ENCODE measurements at regions not wholly inside any gene's neighbourhood (a gene's known extent, or its start where the extent isn't known, plus 50 kb on each side); places are given as distances from the start of the nearest gene placed in this dataset.
A peak's percentile ranks its signal among the peaks of the same experiment; 100 is the strongest.

- ChIA-PET POLR2A (no interaction called here), CTCF (no interaction called here)
- no peak for DNase-seq (ENCODE audit: low read depth)
- H3K4me3 ChIP-seq (ENCODE audit: low read depth, low read length) = no peak overlapping the region
- no peak for TF ChIP-seq CTCF (IDR thresholded peaks at IDR 0.05; ENCODE audit: insufficient read depth, low read depth, low read length)
- H3K36me3 ChIP-seq (ENCODE audit: control insufficient read depth, insufficient read depth, low read length) = no peaks in the 10 kb centered on the region
- no peaks in the 10 kb centered on the region for H3K27me3 ChIP-seq (ENCODE audit: control insufficient read depth, insufficient read depth, low read length)
Measured at GRCh38 chr16:17926461-17926860, 410.1 kb downstream of the NPIPA8 start.

GRCh38 chr16:17925761-17926160 is 410.8 kb downstream of the NPIPA8 start:
- ChIA-PET CTCF (no interaction called here), POLR2A (interaction anchor here (0.7 kb wide), 1 partner anchor 89 kb away, joined by 3 read pairs; no protein-coding TSS in a partner anchor)
- no peak overlapping the region for H3K4me3 ChIP-seq (ENCODE audit: low read depth, low read length)
- no peak for DNase-seq (ENCODE audit: low read depth)
- H3K36me3 ChIP-seq (ENCODE audit: control insufficient read depth, insufficient read depth, low read length) = no peaks in the 10 kb centered on the region
- H3K27me3 ChIP-seq (ENCODE audit: control insufficient read depth, insufficient read depth, low read length) = no peaks in the 10 kb centered on the region
- no peak for TF ChIP-seq CTCF (IDR thresholded peaks at IDR 0.05; ENCODE audit: insufficient read depth, low read depth, low read length)

GRCh38 chr16:17921357-17921978 is 415.1 kb downstream of the NPIPA8 start:
- H3K4me3 ChIP-seq (ENCODE audit: low read depth, low read length) = no peak overlapping the region
- POLR2A ChIA-PET = no interaction called here
- TF ChIP-seq CTCF (IDR thresholded peaks at IDR 0.05; ENCODE audit: insufficient read depth, low read depth, low read length) = peak; percentile 46
- no peak for DNase-seq (ENCODE audit: low read depth)
- H3K27me3 ChIP-seq (ENCODE audit: control insufficient read depth, insufficient read depth, low read length) = no peaks in the 10 kb centered on the region
- CTCF ChIA-PET = no interaction called here
- no peaks in the 10 kb centered on the region for H3K36me3 ChIP-seq (ENCODE audit: control insufficient read depth, insufficient read depth, low read length)

GRCh38 chr16:17917316-17918019 is 419.1 kb downstream of the NPIPA8 start:
- TF ChIP-seq CTCF (IDR thresholded peaks at IDR 0.05; ENCODE audit: insufficient read depth, low read depth, low read length) = no peak
- CTCF ChIA-PET = no interaction called here
- POLR2A ChIA-PET = no interaction called here

GRCh38 chr16:17915791-17916190 is 420.7 kb downstream of the NPIPA8 start:
- no peak for DNase-seq (ENCODE audit: low read depth)
- Histone ChIP-seq H3K36me3 (ENCODE audit: control insufficient read depth, insufficient read depth, low read length) (no peaks in the 10 kb centered on the region), H3K4me3 (ENCODE audit: low read depth, low read length) (no peak overlapping the region), H3K27me3 (ENCODE audit: control insufficient read depth, insufficient read depth, low read length) (no peaks in the 10 kb centered on the region)
- ChIA-PET POLR2A (no interaction called here), CTCF (no interaction called here)
- no peak for TF ChIP-seq CTCF (IDR thresholded peaks at IDR 0.05; ENCODE audit: insufficient read depth, low read depth, low read length)

More at GRCh38 chr16:17917316-17918019, 419.1 kb downstream of the NPIPA8 start:
- no peaks in the 10 kb centered on the region for H3K36me3 ChIP-seq (ENCODE audit: control insufficient read depth, insufficient read depth, low read length)
- no peak for DNase-seq (ENCODE audit: low read depth)
- H3K4me3 ChIP-seq (ENCODE audit: low read depth, low read length) = no peak overlapping the region
- H3K27me3 ChIP-seq (ENCODE audit: control insufficient read depth, insufficient read depth, low read length) = no peaks in the 10 kb centered on the region
